ENCODE measurements at regions not wholly inside any gene's neighbourhood (a gene's known extent, or its start where the extent isn't known, plus 50 kb on each side); places are given as distances from the start of the nearest gene placed in this dataset.

DNA sequence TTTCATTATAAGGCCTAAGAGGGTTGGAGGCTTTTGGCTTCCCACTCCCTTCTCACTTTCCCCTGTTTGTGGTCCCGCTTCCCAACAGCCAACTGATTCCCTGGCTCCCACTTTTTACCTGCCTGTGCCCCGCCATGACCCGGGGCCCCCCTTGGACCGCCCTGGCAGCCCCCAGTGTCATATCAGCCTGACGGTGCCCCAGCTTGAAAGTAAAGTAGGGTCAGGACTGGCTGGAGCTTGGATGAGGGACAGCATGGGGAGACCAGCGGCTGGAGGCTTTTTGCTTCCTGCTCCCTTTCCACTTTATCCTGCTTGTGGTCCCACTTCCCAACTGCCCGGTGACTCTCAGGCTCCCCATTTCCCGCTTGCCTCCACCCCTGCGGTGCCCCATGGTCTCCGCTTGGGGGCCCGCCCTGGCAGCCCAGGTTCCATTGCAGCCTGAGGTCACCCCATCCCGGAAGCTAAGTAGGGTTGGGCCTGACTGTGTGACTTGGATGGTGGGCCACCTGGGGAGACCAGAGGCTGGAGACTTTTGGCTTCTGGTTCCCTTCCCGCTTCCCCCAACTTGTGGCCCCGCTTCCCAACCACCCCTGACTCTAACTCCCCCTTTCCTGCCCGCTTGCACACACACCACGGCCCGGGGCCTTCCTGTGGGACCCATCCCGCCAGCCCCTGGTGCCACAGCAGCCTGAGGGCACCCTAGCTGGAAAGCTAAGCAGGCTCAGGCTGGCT, 2274.7 kb downstream of the TP53TG3F start:
- no peaks in the 10 kb centered on the region for H3K4me1 Mint-ChIP-seq (ENCODE audit: low read depth)
- DNase-seq (no peak), ATAC-seq (no peak)
- peaks cover 63% of the 10 kb centered on the region for H3K9me3 Mint-ChIP-seq
- H3K36me3 Mint-ChIP-seq (ENCODE audit: insufficient read depth), result no peaks in the 10 kb centered on the region
- H3K4me3 Mint-ChIP-seq, result no peak overlapping the region
- H3K27me3 Mint-ChIP-seq (ENCODE audit: low read depth), result no peaks in the 10 kb centered on the region

- DNase-seq (no peak), ATAC-seq (no peak)
- Mint-ChIP-seq H3K36me3 (ENCODE audit: insufficient read depth) (no peaks in the 10 kb centered on the region), H3K9me3 (peaks cover 64% of the 10 kb centered on the region), H3K27me3 (ENCODE audit: low read depth) (no peaks in the 10 kb centered on the region), H3K4me1 (ENCODE audit: low read depth) (no peaks in the 10 kb centered on the region), H3K4me3 (no peak overlapping the region)
Measured at GRCh38 chr16:35734728-35735402, 2275.5 kb downstream of the TP53TG3F start.

DNA sequence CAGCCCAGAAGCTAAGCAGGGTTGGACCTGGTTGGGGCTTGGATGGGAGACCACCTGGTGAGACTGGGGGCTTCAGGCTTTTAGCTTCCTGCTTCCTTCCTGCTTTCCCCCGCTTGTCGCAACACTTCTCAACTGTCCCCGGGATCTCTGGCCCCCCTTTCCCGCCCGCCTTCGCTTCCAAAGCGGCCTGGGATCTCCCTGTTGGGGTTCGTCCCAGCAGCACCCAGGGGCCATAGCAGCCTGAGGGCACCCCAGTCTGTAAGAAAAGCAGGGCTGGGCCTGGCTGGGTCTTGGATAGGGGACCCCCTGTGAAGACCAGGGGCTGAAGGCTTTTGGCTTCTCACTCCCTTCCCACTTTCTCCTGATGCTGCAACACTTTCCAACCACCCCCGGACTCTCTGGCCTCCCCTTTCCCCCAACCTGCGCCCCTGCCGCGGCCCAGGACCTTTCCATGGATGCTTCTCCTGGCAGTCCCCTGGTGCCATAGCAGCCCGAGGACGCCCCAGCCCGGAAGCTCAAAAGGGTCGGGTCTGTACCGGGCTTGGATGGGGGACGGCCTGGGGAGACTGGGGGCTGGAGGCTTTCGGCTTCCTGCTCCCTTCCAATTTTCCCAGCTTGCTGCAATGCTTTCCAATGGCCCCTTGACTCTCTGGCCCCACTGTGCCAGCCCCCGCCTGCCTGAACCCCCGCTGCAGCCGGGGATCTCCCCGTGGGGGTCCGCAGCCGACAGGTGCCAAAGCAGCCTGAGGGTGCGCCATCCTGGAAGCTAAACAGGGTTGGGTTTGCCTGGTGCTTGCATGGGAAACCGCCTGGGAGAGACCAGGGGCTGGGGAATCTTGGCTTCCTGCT, 2276.2 kb downstream of the TP53TG3F start:
- no peaks in the 10 kb centered on the region for H3K4me1 Mint-ChIP-seq (ENCODE audit: low read depth)
- no peak overlapping the region for H3K4me3 Mint-ChIP-seq
- DNase-seq, result no peak
- no peak for ATAC-seq
- H3K27me3 Mint-ChIP-seq (ENCODE audit: low read depth), result no peaks in the 10 kb centered on the region
- no peaks in the 10 kb centered on the region for H3K36me3 Mint-ChIP-seq (ENCODE audit: insufficient read depth)
- H3K9me3 Mint-ChIP-seq, result peaks cover 64% of the 10 kb centered on the region

DNA sequence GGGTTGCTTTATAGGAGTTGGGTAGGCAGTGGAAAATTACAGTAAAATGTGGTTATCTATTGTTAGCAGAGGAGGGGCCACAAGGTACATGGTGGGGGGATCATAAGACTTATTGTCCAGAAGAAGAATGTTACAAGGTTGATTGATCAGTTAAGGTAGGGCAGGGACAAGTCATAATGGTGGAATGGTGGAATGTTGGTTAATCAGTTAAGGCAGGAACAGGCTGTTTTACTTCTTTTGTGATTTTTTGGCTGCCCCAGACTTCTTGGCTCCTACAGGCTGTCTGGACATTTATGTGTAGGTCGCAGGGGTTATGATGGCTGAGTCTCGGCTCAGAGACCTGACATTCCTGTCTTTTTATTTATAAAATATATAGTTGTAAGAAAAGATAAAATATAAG, 2277.1 kb downstream of the TP53TG3F start:
- H3K9me3 Mint-ChIP-seq, result peaks cover 64% of the 10 kb centered on the region
- no peaks in the 10 kb centered on the region for H3K27me3 Mint-ChIP-seq (ENCODE audit: low read depth)
- H3K4me1 Mint-ChIP-seq (ENCODE audit: low read depth), result no peaks in the 10 kb centered on the region
- no peak overlapping the region for H3K4me3 Mint-ChIP-seq
- DNase-seq (no peak), ATAC-seq (no peak)
- no peaks in the 10 kb centered on the region for H3K36me3 Mint-ChIP-seq (ENCODE audit: insufficient read depth)

- Mint-ChIP-seq H3K4me3 (no peak overlapping the region), H3K36me3 (ENCODE audit: insufficient read depth) (no peaks in the 10 kb centered on the region), H3K27me3 (ENCODE audit: low read depth) (no peaks in the 10 kb centered on the region), H3K9me3 (peaks cover 67% of the 10 kb centered on the region), H3K4me1 (ENCODE audit: low read depth) (no peaks in the 10 kb centered on the region)
- no peak for ATAC-seq
- no peak for DNase-seq
Measured at GRCh38 chr16:35737076-35737475, 2277.7 kb downstream of the TP53TG3F start.

- peaks cover 77% of the 10 kb centered on the region for H3K9me3 Mint-ChIP-seq
- DNase-seq, result no peak
- ATAC-seq, result no peak
Measured at GRCh38 chr16:35741546-35741945, 2282.1 kb downstream of the TP53TG3F start.

GRCh38 chr16:35743101-35743692, 2283.8 kb downstream of the TP53TG3F start:
- ATAC-seq, result no peak
- DNase-seq, result no peak
- no peaks in the 10 kb centered on the region for H3K4me1 Mint-ChIP-seq (ENCODE audit: low read depth)
- H3K27me3 Mint-ChIP-seq (ENCODE audit: low read depth), result no peaks in the 10 kb centered on the region
- H3K9me3 Mint-ChIP-seq, result peaks cover 74% of the 10 kb centered on the region
- H3K36me3 Mint-ChIP-seq (ENCODE audit: insufficient read depth), result no peaks in the 10 kb centered on the region
- no peak overlapping the region for H3K4me3 Mint-ChIP-seq

More at GRCh38 chr16:35741546-35741945, 2282.1 kb downstream of the TP53TG3F start:
- Mint-ChIP-seq H3K4me1 (ENCODE audit: low read depth) (no peaks in the 10 kb centered on the region), H3K36me3 (ENCODE audit: insufficient read depth) (no peaks in the 10 kb centered on the region), H3K27me3 (ENCODE audit: low read depth) (no peaks in the 10 kb centered on the region), H3K4me3 (no peak overlapping the region)

- Mint-ChIP-seq H3K27me3 (ENCODE audit: low read depth) (no peaks in the 10 kb centered on the region), H3K4me1 (ENCODE audit: low read depth) (no peaks in the 10 kb centered on the region), H3K36me3 (ENCODE audit: insufficient read depth) (no peaks in the 10 kb centered on the region), H3K9me3 (peaks cover 65% of the 10 kb centered on the region), H3K4me3 (no peak overlapping the region)
- no peak for ATAC-seq
- DNase-seq, result no peak
Measured at GRCh38 chr16:35744084-35744483, 2284.7 kb downstream of the TP53TG3F start.

DNA sequence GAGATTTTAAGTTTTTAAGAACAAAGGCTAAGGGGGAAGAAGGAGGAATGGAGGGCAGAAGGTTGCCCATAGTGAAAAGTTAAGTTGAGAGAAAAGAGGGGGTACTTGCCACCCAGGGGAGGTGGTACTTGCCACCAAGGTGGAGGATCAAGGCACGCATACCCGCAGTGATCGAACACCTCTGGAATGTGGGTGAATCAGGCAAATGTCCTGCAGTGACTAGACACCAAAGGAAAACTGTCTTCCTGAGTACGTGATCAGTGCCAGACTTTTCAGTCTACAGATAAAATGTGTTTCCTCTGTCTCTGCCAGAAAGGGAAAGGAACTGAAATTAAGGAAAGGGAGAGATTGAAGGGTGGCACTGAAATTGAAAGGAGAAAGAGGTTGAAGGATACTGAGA, 2285.3 kb downstream of the TP53TG3F start:
- Mint-ChIP-seq H3K36me3 (ENCODE audit: insufficient read depth) (no peaks in the 10 kb centered on the region), H3K4me1 (ENCODE audit: low read depth) (no peaks in the 10 kb centered on the region), H3K4me3 (no peak overlapping the region), H3K9me3 (peaks cover 59% of the 10 kb centered on the region), H3K27me3 (ENCODE audit: low read depth) (no peaks in the 10 kb centered on the region)
- ATAC-seq (no peak), DNase-seq (no peak)

GRCh38 chr16:35745191-35745590, 2285.8 kb downstream of the TP53TG3F start:
- H3K9me3 Mint-ChIP-seq, result peaks cover 54% of the 10 kb centered on the region

GRCh38 chr16:35745821-35746248, 2286.4 kb downstream of the TP53TG3F start:
- DNase-seq (no peak), ATAC-seq (no peak)
- H3K4me3 Mint-ChIP-seq, result no peak overlapping the region
- no peaks in the 10 kb centered on the region for H3K36me3 Mint-ChIP-seq (ENCODE audit: insufficient read depth)
- H3K9me3 Mint-ChIP-seq, result peaks cover 50% of the 10 kb centered on the region
- H3K4me1 Mint-ChIP-seq (ENCODE audit: low read depth), result no peaks in the 10 kb centered on the region
- no peaks in the 10 kb centered on the region for H3K27me3 Mint-ChIP-seq (ENCODE audit: low read depth)

More at GRCh38 chr16:35745191-35745590, 2285.8 kb downstream of the TP53TG3F start:
- no peaks in the 10 kb centered on the region for H3K27me3 Mint-ChIP-seq (ENCODE audit: low read depth)
- no peaks in the 10 kb centered on the region for H3K36me3 Mint-ChIP-seq (ENCODE audit: insufficient read depth)
- ATAC-seq (no peak), DNase-seq (no peak)
- H3K4me1 Mint-ChIP-seq (ENCODE audit: low read depth), result no peaks in the 10 kb centered on the region
- no peak overlapping the region for H3K4me3 Mint-ChIP-seq

DNA sequence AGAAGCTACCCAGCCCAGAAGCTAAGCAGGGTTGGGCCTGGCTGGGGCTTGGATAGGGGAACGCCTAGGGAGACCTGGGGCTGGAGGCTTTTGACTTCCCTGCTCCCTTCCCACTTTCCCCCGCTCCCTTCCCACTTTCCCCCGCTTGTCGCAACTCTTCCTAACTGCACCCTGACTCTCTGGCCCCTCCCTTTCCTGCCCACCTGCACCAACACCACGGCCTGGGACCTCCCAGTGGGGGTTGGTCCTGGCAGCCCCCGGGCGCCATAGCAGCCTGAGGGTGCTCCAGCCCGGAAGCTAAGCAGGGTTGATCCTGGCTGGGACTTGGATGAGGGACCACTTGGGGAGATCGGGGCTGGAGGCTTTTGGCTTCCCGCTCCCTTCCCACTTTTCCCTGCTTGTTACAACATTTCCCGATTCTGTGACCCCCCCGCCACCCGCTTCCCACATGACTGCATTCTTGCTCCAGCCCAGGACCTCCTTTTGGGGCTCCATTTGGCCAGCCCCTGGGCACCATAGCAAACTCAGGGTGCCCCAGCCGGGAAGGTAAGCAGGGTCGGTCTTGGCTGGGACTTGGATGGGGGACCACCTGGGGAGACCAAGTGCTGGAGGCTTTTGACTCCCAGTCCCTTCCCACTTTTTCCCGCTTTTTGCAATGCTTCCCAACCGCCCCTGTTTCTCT, 2287.0 kb downstream of the TP53TG3F start:
- Mint-ChIP-seq H3K4me3 (no peak overlapping the region), H3K27me3 (ENCODE audit: low read depth) (no peaks in the 10 kb centered on the region), H3K4me1 (ENCODE audit: low read depth) (no peaks in the 10 kb centered on the region), H3K9me3 (peaks cover 44% of the 10 kb centered on the region), H3K36me3 (ENCODE audit: insufficient read depth) (no peaks in the 10 kb centered on the region)
- no peak for DNase-seq
- ATAC-seq, result no peak

GRCh38 chr16:35746963-35747657, 2287.7 kb downstream of the TP53TG3F start:
- Mint-ChIP-seq H3K4me1 (ENCODE audit: low read depth) (no peaks in the 10 kb centered on the region), H3K4me3 (no peak overlapping the region), H3K27me3 (ENCODE audit: low read depth) (no peaks in the 10 kb centered on the region), H3K9me3 (peaks cover 37% of the 10 kb centered on the region), H3K36me3 (ENCODE audit: insufficient read depth) (no peaks in the 10 kb centered on the region)
- ATAC-seq (no peak), DNase-seq (no peak)

All from activated T-cell treated with anti-CD3 and anti-CD28 coated beads, Interleukin-2, amount 50 U/mL, for 4 hours (primary cell).